MM.1S (cell line): ENCODE measurements at regions not wholly inside any gene's neighbourhood (a gene's known extent, or its start where the extent isn't known, plus 50 kb on each side); places are given as distances from the start of the nearest gene placed in this dataset.
"Not testable (repeated sequence)": the region's sequence is repeated elsewhere in the genome, so short reads cannot be mapped to it uniquely, and the experiment has no call there.

Source experiments
- DNase-seq: peaks from one replicate; pipeline ENCODE4 v3.0.0-alpha.2; 2015
- H2AFZ ChIP-seq: fragments of 300-600 bp; sonication (generic); 2 replicates; pipeline ENCODE4 v1.6.0; 2016; ENCODE audit warnings: antibody characterized with exemption, low read length
- H3F3A ChIP-seq: fragments of 300-600 bp; sonication (generic); 2 replicates; pipeline ENCODE4 v1.6.1; 2016; ENCODE audit warnings: mild to moderate bottlenecking, antibody characterized with exemption, low read length, moderate library complexity, mixed read lengths; ENCODE audit not compliant: insufficient read depth
- H3K27ac ChIP-seq: fragments of 300-600 bp; sonication (generic); 2 replicates; pipeline ENCODE4 v1.5.1; 2016; ENCODE audit warnings: mild to moderate bottlenecking, low read length
- H3K27me3 ChIP-seq: fragments of 300-600 bp; sonication (generic); replicated peaks from 2 replicates; pipeline ENCODE4 v1.6.0; 2016; ENCODE audit warnings: low read length; ENCODE audit not compliant: insufficient read depth
- H3K36me3 ChIP-seq: fragments of 300-600 bp; sonication (generic); replicated peaks from 2 replicates; pipeline ENCODE4 v1.6.1; 2016; ENCODE audit warnings: mild to moderate bottlenecking, low read length, mixed read lengths; ENCODE audit not compliant: insufficient read depth
- H3K4me1 ChIP-seq: fragments of 300-600 bp; sonication (generic); 2 replicates; pipeline ENCODE4 v1.6.1; 2016; ENCODE audit warnings: low read length, mixed read lengths
- H3K4me2 ChIP-seq: fragments of 300-600 bp; sonication (generic); 2 replicates; pipeline ENCODE4 v1.6.0; 2016; ENCODE audit warnings: low read depth, low read length
- H3K4me3 ChIP-seq: fragments of 300-600 bp; sonication (generic); 2 replicates; pipeline ENCODE4 v1.5.1; 2016; ENCODE audit warnings: low read length, mixed read lengths
- H3K79me2 ChIP-seq: fragments of 300-600 bp; sonication (generic); 2 replicates; pipeline ENCODE4 v1.6.1; 2016; ENCODE audit warnings: mixed run types, low read length, mixed read lengths
- H3K9ac ChIP-seq: fragments of 300-600 bp; sonication (generic); 2 replicates; pipeline ENCODE4 v1.6.1; 2016; ENCODE audit warnings: low read length, mixed read lengths
- H3K9me2 ChIP-seq: fragments of 300-600 bp; sonication (generic); replicated peaks from 2 replicates; pipeline ENCODE4 v1.6.1; 2016; ENCODE audit warnings: mild to moderate bottlenecking, low read length, mixed read lengths; ENCODE audit not compliant: insufficient read depth
- H3K9me3 ChIP-seq: fragments of 300-600 bp; sonication (generic); replicated peaks from 2 replicates; pipeline ENCODE4 v1.6.1; 2016; ENCODE audit warnings: mild to moderate bottlenecking, low read length, mixed read lengths; ENCODE audit not compliant: insufficient read depth
- H4K20me1 ChIP-seq: fragments of 300-600 bp; sonication (generic); 2 replicates; pipeline ENCODE4 v1.6.1; 2016; ENCODE audit warnings: mild to moderate bottlenecking, low read length, moderate library complexity, mixed read lengths; ENCODE audit not compliant: insufficient read depth
- EZH2 ChIP-seq: fragments of 300-600 bp; sonication (generic); optimal IDR thresholded peaks from 2 replicates; pipeline ENCODE3; 2017; ENCODE audit warnings: low read depth, mild to moderate bottlenecking, antibody characterized with exemption, low read length, mixed read lengths
- EZH2phosphoT487 ChIP-seq: fragments of 300-600 bp; sonication (generic); IDR thresholded peaks from 2 replicates; pipeline ENCODE4 v1.6.1; 2018; ENCODE audit warnings: antibody characterized with exemption, low read length
- TF ChIP-seq, protein P1 (sequence below): fragments of 300-600 bp; sonication (generic); IDR thresholded peaks from 2 replicates; pipeline ENCODE4 v1.5.1; 2016; ENCODE audit warnings: antibody characterized with exemption, low read length, mixed read lengths

DNA sequence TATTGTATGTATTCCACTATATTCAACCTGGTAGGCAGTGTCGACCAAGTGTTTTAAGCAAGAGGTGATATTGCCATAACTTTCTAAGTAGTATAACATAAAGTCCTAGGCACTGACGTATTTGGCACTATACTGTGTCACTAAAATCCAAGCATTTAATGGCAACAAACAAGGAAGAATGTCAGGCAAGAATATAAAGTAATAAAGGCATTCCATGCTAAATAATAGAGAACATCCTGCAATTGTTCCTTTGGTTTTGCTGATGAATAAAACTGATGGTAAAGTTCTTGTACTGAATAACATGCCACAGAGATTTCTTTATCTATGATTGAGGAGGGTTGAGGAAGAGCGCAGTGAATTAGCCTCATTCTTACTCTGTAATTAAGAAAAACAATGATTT is 256.9 kb downstream of the HINT1 start:
- TF ChIP-seq EZH2 (no peak), EZH2phosphoT487 (no peak)
- TF ChIP-seq, protein P1, sequence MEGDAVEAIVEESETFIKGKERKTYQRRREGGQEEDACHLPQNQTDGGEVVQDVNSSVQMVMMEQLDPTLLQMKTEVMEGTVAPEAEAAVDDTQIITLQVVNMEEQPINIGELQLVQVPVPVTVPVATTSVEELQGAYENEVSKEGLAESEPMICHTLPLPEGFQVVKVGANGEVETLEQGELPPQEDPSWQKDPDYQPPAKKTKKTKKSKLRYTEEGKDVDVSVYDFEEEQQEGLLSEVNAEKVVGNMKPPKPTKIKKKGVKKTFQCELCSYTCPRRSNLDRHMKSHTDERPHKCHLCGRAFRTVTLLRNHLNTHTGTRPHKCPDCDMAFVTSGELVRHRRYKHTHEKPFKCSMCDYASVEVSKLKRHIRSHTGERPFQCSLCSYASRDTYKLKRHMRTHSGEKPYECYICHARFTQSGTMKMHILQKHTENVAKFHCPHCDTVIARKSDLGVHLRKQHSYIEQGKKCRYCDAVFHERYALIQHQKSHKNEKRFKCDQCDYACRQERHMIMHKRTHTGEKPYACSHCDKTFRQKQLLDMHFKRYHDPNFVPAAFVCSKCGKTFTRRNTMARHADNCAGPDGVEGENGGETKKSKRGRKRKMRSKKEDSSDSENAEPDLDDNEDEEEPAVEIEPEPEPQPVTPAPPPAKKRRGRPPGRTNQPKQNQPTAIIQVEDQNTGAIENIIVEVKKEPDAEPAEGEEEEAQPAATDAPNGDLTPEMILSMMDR: no peak
- no peak for DNase-seq

DNA sequence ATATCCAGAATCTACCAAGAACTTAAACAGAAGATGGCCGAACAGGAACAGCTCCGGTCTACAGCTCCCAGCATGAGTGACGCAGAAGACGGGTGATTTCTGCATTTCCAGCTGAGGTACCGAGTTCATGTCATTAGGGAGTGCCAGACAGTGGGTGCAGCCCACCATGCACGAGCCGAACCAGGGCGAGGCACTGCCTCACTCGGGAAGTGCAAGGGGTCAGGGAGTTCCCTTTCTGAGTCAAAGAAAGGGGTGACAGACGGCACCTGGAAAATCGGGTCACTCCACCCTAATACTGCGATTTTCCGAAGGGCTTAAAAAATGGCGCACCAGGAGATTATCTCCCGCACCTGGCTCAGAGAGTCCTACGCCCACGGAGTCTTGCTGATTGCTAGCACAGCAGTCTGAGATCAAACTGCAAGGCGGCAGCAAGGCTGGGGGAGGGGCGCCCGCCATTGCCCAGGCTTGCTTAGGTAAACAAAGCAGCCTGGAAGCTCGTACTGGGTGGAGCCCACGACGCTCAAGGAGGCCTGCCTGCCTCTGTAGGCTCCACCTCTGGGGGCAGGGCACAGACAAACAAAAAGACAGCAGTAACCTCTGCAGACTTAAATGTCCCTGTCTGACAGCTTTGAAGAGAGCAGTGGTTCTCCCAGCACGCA is 267.4 kb downstream of the HINT1 start:
- not testable (repeated sequence) for H2AFZ ChIP-seq, H3F3A ChIP-seq, H3K4me3 ChIP-seq, H3K9ac ChIP-seq, H4K20me1 ChIP-seq, H3K27me3 ChIP-seq, H3K79me2 ChIP-seq, H3K9me3 ChIP-seq, H3K27ac ChIP-seq, H3K36me3 ChIP-seq, DNase-seq, H3K4me1 ChIP-seq, H3K4me2 ChIP-seq, H3K9me2 ChIP-seq

More for the DNA sequence above, 256.9 kb downstream of the HINT1 start:
- H3K4me3 ChIP-seq: no peak overlapping the region
- no peak overlapping the region for H3K9ac ChIP-seq
- H3K4me2 ChIP-seq: no peak overlapping the region
- no peaks in the 10 kb centered on the region for H3K27me3 ChIP-seq
- H3K27ac ChIP-seq: no peak overlapping the region
- H3K79me2 ChIP-seq: no peaks in the 10 kb centered on the region
- H3K9me3 ChIP-seq: no peaks in the 10 kb centered on the region
- no peaks in the 10 kb centered on the region for H4K20me1 ChIP-seq
- H3K9me2 ChIP-seq: no peaks in the 10 kb centered on the region
- H2AFZ ChIP-seq: no peak overlapping the region
- no peaks in the 10 kb centered on the region for H3K4me1 ChIP-seq
- no peaks in the 10 kb centered on the region for H3K36me3 ChIP-seq
- no peaks in the 10 kb centered on the region for H3F3A ChIP-seq

DNA sequence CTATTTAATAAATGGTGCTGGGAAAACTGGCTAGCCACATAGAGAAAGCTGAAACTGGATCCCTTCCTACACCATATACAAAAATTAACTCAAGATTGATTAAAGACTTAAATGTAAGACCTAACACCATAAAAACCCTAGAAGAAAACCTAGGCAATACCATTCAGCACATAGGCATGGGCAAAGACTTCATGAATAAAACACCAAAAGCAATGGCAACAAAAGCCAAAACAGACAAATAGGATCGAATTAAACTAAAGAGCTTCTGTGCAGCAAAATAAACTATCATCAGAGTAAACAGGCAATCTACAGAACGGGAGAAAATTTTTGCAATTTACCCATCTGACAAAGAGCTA is 267.9 kb downstream of the HINT1 start:
- H4K20me1 ChIP-seq, DNase-seq, H3K4me1 ChIP-seq, H3K27ac ChIP-seq, H3K79me2 ChIP-seq, H2AFZ ChIP-seq, H3F3A ChIP-seq, H3K4me2 ChIP-seq, H3K4me3 ChIP-seq, H3K27me3 ChIP-seq, H3K9ac ChIP-seq, H3K9me2 ChIP-seq, H3K9me3 ChIP-seq, H3K36me3 ChIP-seq: not testable (repeated sequence)

DNA sequence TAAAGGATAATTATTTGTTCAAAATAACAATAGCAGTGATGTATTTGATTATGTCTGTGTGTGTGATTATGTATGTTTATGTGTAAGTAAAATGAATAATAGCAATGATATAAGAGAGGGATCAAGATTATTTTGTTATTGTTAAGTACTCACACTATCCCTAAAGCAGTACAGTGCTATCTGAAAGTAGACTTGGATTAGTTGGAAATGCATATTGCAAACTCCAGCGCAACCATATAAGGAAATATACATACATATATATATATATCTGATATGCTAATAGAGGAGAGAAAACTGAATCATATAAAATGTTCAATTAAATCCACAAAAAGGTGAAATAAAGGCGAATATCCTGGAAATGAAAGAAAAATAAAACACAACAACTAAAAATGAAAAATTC is 268.4 kb downstream of the HINT1 start:
- Histone ChIP-seq H3F3A (no peaks in the 10 kb centered on the region), H3K9ac (no peak overlapping the region), H3K36me3 (no peaks in the 10 kb centered on the region), H3K4me2 (no peak overlapping the region), H3K27me3 (no peaks in the 10 kb centered on the region), H3K9me3 (no peaks in the 10 kb centered on the region), H3K27ac (no peak overlapping the region), H3K4me3 (no peak overlapping the region), H3K4me1 (no peaks in the 10 kb centered on the region), H3K9me2 (no peaks in the 10 kb centered on the region), H2AFZ (no peak overlapping the region), H4K20me1 (no peaks in the 10 kb centered on the region), H3K79me2 (no peaks in the 10 kb centered on the region)
- TF ChIP-seq EZH2phosphoT487 (no peak), EZH2 (no peak)
- TF ChIP-seq, protein P1: no peak
- DNase-seq: no peak
